ENCODE measurements at regions not wholly inside any gene's neighbourhood (a gene's known extent, or its start where the extent isn't known, plus 50 kb on each side); places are given as distances from the start of the nearest gene placed in this dataset.
"Not testable (repeated sequence)": the region's sequence is repeated elsewhere in the genome, so short reads cannot be mapped to it uniquely, and the experiment has no call there.

DNA sequence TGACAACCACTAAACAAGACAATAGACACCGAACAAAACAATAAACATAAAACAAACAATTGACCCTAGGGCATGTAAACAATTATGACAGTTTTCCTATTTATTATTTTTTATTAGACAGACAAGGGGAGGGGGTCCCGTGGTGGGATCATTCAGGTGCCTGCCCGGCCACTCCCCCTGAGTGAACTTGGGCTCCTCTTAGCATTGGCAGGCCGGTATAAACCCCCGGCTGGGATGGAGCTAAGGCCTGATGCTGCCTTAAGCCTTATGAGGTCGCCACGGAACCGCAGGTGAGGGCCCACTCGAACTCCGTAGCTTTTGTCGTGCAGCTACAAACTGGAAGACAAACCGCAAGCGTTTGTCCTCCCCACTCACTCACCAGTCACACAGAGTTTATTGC lies 121.8 kb upstream of the KCNJ3 start:
- H3K27ac ChIP-seq (ENCODE audit: insufficient read depth in 1 of 2, low read depth in 1 of 2, low read length in 2 of 2, poor library complexity in 1 of 2, severe bottlenecking in 2 of 2); H3K27me3 ChIP-seq (replicated peaks in 2 of 5; ENCODE audit: control insufficient read depth in 4 of 5, insufficient read depth in 5 of 5, low read length in 4 of 5); H3K9me3 ChIP-seq (ENCODE audit: control extremely low read depth in 1 of 5, control insufficient read depth in 4 of 5, insufficient read depth in 2 of 5, low read depth in 1 of 5, low read length in 4 of 5); H3K4me1 ChIP-seq (ENCODE audit: control extremely low read depth in 1 of 4, control insufficient read depth in 4 of 4, insufficient read depth in 4 of 4, low read length in 3 of 4); H3K36me3 ChIP-seq (ENCODE audit: control insufficient read depth in 4 of 4, insufficient read depth in 4 of 4, low read length in 3 of 4); CTCF ChIA-PET; DNase-seq; H3K4me3 ChIP-seq (ENCODE audit: control insufficient read depth in 1 of 7, extremely low read depth in 1 of 7, insufficient read depth in 4 of 7, low read depth in 2 of 7, low read length in 6 of 7): not testable (repeated sequence)
- POLR2A ChIA-PET = interaction anchor here (0.5 kb wide), 1 partner anchor 28 kb away, joined by 4 read pairs; no protein-coding TSS in a partner anchor
- 98% methylated on average over 8 of the region's 13 CpGs for WGBS (ENCODE audit: insufficient coverage)

DNA sequence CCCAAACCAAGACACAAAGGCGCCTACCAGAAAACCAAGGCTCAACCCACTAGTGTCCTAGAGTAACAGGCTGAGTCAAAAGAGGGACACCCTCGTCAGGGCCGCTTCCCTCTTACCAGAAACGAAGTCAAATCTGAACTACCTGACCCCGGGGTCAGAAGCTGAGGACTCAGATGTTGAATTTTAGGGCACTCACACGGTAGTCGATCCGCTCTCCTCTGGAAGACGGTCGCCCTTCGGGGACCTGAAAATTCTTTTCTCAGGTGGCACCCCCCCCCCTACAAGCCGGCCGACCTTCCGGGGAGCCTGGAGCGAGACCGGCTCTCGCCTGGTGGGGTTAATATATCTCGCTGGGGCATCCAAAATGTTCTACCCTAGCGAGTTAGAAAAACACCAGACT lies 121.1 kb upstream of the KCNJ3 start:
- DNase-seq = no peak
- Histone ChIP-seq H3K4me3 (ENCODE audit: control insufficient read depth in 1 of 7, extremely low read depth in 1 of 7, insufficient read depth in 4 of 7, low read depth in 2 of 7, low read length in 6 of 7) (no peak overlapping the region), H3K9me3 (ENCODE audit: control extremely low read depth in 1 of 5, control insufficient read depth in 4 of 5, insufficient read depth in 2 of 5, low read depth in 1 of 5, low read length in 4 of 5) (no peaks in the 10 kb centered on the region), H3K27me3 (replicated peaks in 2 of 5; ENCODE audit: control insufficient read depth in 4 of 5, insufficient read depth in 5 of 5, low read length in 4 of 5) (no peaks in the 10 kb centered on the region), H3K27ac (ENCODE audit: insufficient read depth in 1 of 2, low read depth in 1 of 2, low read length in 2 of 2, poor library complexity in 1 of 2, severe bottlenecking in 2 of 2) (no peak overlapping the region), H3K4me1 (ENCODE audit: control extremely low read depth in 1 of 4, control insufficient read depth in 4 of 4, insufficient read depth in 4 of 4, low read length in 3 of 4) (no peaks in the 10 kb centered on the region), H3K36me3 (ENCODE audit: control insufficient read depth in 4 of 4, insufficient read depth in 4 of 4, low read length in 3 of 4) (no peaks in the 10 kb centered on the region)
- ChIA-PET POLR2A (no interaction called here), CTCF (no interaction called here)
- WGBS (ENCODE audit: insufficient coverage) = 97% methylated on average over 18 of the region's 19 CpGs

DNA sequence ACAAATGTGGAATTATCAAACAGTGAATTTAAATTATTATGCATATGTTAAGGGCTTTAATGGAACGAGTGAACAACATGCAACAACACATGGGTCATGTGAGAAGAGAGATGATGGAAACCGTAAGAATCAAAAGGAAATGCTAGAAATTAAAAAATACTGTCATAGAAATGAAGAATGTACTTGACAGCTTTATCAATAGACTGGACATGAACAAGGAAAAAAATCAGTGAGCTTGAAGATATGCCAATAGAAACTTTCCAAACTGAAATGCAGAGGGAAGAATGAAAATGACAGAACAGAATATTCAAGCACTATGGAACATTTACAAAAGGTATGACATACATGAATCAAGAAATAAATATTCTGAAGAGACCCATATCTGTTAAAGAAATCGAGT lies 117.7 kb upstream of the KCNJ3 start:
- Histone ChIP-seq H3K9me3 (ENCODE audit: control extremely low read depth in 1 of 5, control insufficient read depth in 4 of 5, insufficient read depth in 2 of 5, low read depth in 1 of 5, low read length in 4 of 5) (no peaks in the 10 kb centered on the region), H3K4me1 (ENCODE audit: control extremely low read depth in 1 of 4, control insufficient read depth in 4 of 4, insufficient read depth in 4 of 4, low read length in 3 of 4) (no peaks in the 10 kb centered on the region), H3K27ac (ENCODE audit: insufficient read depth in 1 of 2, low read depth in 1 of 2, low read length in 2 of 2, poor library complexity in 1 of 2, severe bottlenecking in 2 of 2) (no peak overlapping the region), H3K27me3 (replicated peaks in 2 of 5; ENCODE audit: control insufficient read depth in 4 of 5, insufficient read depth in 5 of 5, low read length in 4 of 5) (no peaks in the 10 kb centered on the region), H3K36me3 (ENCODE audit: control insufficient read depth in 4 of 4, insufficient read depth in 4 of 4, low read length in 3 of 4) (no peaks in the 10 kb centered on the region), H3K4me3 (ENCODE audit: control insufficient read depth in 1 of 7, extremely low read depth in 1 of 7, insufficient read depth in 4 of 7, low read depth in 2 of 7, low read length in 6 of 7) (no peak overlapping the region)
- ChIA-PET CTCF (no interaction called here), POLR2A (no interaction called here)
- no peak for DNase-seq
- 100% methylated on average over 1 of the region's 3 CpGs for WGBS (ENCODE audit: insufficient coverage)

DNA sequence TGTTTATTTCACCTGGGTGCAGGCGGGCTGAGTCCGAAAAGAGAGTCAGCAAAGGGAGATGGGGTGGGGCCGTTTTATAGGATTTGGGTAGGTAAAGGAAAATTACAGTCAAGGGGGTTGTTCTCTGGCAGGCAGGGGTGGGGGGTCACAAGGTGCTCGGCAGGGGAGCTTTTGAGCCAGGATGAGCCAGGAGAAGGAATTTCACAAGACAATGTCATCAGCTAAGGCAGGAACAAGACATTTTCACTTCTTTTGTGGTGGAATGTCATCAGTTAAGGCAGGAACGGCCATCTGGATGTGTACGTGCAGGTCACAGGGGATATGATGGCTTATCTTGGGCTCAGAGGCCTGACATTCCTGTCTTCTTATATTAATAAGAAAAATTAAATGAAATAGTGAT lies 115.8 kb upstream of the KCNJ3 start:
- H3K4me3 ChIP-seq (ENCODE audit: control insufficient read depth in 1 of 7, extremely low read depth in 1 of 7, insufficient read depth in 4 of 7, low read depth in 2 of 7, low read length in 6 of 7); H3K27me3 ChIP-seq (replicated peaks in 2 of 5; ENCODE audit: control insufficient read depth in 4 of 5, insufficient read depth in 5 of 5, low read length in 4 of 5); POLR2A ChIA-PET; H3K36me3 ChIP-seq (ENCODE audit: control insufficient read depth in 4 of 4, insufficient read depth in 4 of 4, low read length in 3 of 4); H3K27ac ChIP-seq (ENCODE audit: insufficient read depth in 1 of 2, low read depth in 1 of 2, low read length in 2 of 2, poor library complexity in 1 of 2, severe bottlenecking in 2 of 2); H3K4me1 ChIP-seq (ENCODE audit: control extremely low read depth in 1 of 4, control insufficient read depth in 4 of 4, insufficient read depth in 4 of 4, low read length in 3 of 4); H3K9me3 ChIP-seq (ENCODE audit: control extremely low read depth in 1 of 5, control insufficient read depth in 4 of 5, insufficient read depth in 2 of 5, low read depth in 1 of 5, low read length in 4 of 5); DNase-seq; CTCF ChIA-PET: not testable (repeated sequence)
- 100% methylated on average over 4 of the region's 6 CpGs for WGBS (ENCODE audit: insufficient coverage)

GRCh38 chr2:154583274-154583673 lies 115.2 kb upstream of the KCNJ3 start:
- H3K36me3 ChIP-seq (ENCODE audit: control insufficient read depth in 4 of 4, insufficient read depth in 4 of 4, low read length in 3 of 4); H3K9me3 ChIP-seq (ENCODE audit: control extremely low read depth in 1 of 5, control insufficient read depth in 4 of 5, insufficient read depth in 2 of 5, low read depth in 1 of 5, low read length in 4 of 5); CTCF ChIA-PET; POLR2A ChIA-PET; H3K4me3 ChIP-seq (ENCODE audit: control insufficient read depth in 1 of 7, extremely low read depth in 1 of 7, insufficient read depth in 4 of 7, low read depth in 2 of 7, low read length in 6 of 7); H3K4me1 ChIP-seq (ENCODE audit: control extremely low read depth in 1 of 4, control insufficient read depth in 4 of 4, insufficient read depth in 4 of 4, low read length in 3 of 4); H3K27me3 ChIP-seq (replicated peaks in 2 of 5; ENCODE audit: control insufficient read depth in 4 of 5, insufficient read depth in 5 of 5, low read length in 4 of 5); DNase-seq; H3K27ac ChIP-seq (ENCODE audit: insufficient read depth in 1 of 2, low read depth in 1 of 2, low read length in 2 of 2, poor library complexity in 1 of 2, severe bottlenecking in 2 of 2): not testable (repeated sequence)
- WGBS (ENCODE audit: insufficient coverage) = 100% methylated on average over 1 of the region's 8 CpGs

- ChIA-PET CTCF (no interaction called here), POLR2A (no interaction called here)
- no peak overlapping the region for H3K4me3 ChIP-seq (ENCODE audit: control insufficient read depth in 1 of 7, extremely low read depth in 1 of 7, insufficient read depth in 4 of 7, low read depth in 2 of 7, low read length in 6 of 7)
- no peaks in the 10 kb centered on the region for H3K4me1 ChIP-seq (ENCODE audit: control extremely low read depth in 1 of 4, control insufficient read depth in 4 of 4, insufficient read depth in 4 of 4, low read length in 3 of 4)
- no CpG with 5 or more reads among the region's 1 CpG for WGBS (ENCODE audit: insufficient coverage)
- no peak overlapping the region for H3K27ac ChIP-seq (ENCODE audit: insufficient read depth in 1 of 2, low read depth in 1 of 2, low read length in 2 of 2, poor library complexity in 1 of 2, severe bottlenecking in 2 of 2)
- no peaks in the 10 kb centered on the region for H3K36me3 ChIP-seq (ENCODE audit: control insufficient read depth in 4 of 4, insufficient read depth in 4 of 4, low read length in 3 of 4)
- DNase-seq = no peak
- no peaks in the 10 kb centered on the region for H3K9me3 ChIP-seq (ENCODE audit: control extremely low read depth in 1 of 5, control insufficient read depth in 4 of 5, insufficient read depth in 2 of 5, low read depth in 1 of 5, low read length in 4 of 5)
- no peaks in the 10 kb centered on the region for H3K27me3 ChIP-seq (replicated peaks in 2 of 5; ENCODE audit: control insufficient read depth in 4 of 5, insufficient read depth in 5 of 5, low read length in 4 of 5)
These were observed 110.8 kb upstream of the KCNJ3 start for GRCh38 chr2:154587739-154588138.

DNA sequence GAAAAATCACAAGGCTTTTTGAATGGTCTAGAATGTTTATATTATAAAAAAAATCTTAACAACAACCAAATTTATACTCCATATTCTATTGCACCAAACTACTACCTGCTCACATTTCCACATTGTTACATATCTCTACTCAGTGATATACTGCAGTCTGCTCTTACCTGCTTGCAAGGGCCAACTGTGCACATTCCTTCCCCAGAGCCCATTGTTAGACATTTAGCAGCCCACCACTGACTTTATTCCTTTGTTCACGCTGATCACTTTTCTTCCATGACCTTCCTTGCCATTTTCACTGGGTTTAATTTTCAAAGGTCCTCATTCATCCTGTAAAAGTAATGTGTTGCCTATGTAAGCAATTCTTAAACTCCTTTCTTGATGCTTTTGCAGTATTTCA lies 109.7 kb upstream of the KCNJ3 start:
- no peaks in the 10 kb centered on the region for H3K9me3 ChIP-seq (ENCODE audit: control extremely low read depth in 1 of 5, control insufficient read depth in 4 of 5, insufficient read depth in 2 of 5, low read depth in 1 of 5, low read length in 4 of 5)
- H3K27me3 ChIP-seq (replicated peaks in 2 of 5; ENCODE audit: control insufficient read depth in 4 of 5, insufficient read depth in 5 of 5, low read length in 4 of 5) = no peaks in the 10 kb centered on the region
- CTCF ChIA-PET = no interaction called here
- H3K4me1 ChIP-seq (ENCODE audit: control extremely low read depth in 1 of 4, control insufficient read depth in 4 of 4, insufficient read depth in 4 of 4, low read length in 3 of 4) = no peaks in the 10 kb centered on the region
- H3K27ac ChIP-seq (ENCODE audit: insufficient read depth in 1 of 2, low read depth in 1 of 2, low read length in 2 of 2, poor library complexity in 1 of 2, severe bottlenecking in 2 of 2) = no peak overlapping the region
- H3K4me3 ChIP-seq (ENCODE audit: control insufficient read depth in 1 of 7, extremely low read depth in 1 of 7, insufficient read depth in 4 of 7, low read depth in 2 of 7, low read length in 6 of 7) = no peak overlapping the region
- DNase-seq = no peak
- H3K36me3 ChIP-seq (ENCODE audit: control insufficient read depth in 4 of 4, insufficient read depth in 4 of 4, low read length in 3 of 4) = no peaks in the 10 kb centered on the region
- no CpG with 5 or more reads among the region's 1 CpG for WGBS (ENCODE audit: insufficient coverage)
- POLR2A ChIA-PET = no interaction called here

- no peak for DNase-seq
- Histone ChIP-seq H3K27ac (ENCODE audit: insufficient read depth in 1 of 2, low read depth in 1 of 2, low read length in 2 of 2, poor library complexity in 1 of 2, severe bottlenecking in 2 of 2) (no peak overlapping the region), H3K4me1 (ENCODE audit: control extremely low read depth in 1 of 4, control insufficient read depth in 4 of 4, insufficient read depth in 4 of 4, low read length in 3 of 4) (no peaks in the 10 kb centered on the region), H3K9me3 (ENCODE audit: control extremely low read depth in 1 of 5, control insufficient read depth in 4 of 5, insufficient read depth in 2 of 5, low read depth in 1 of 5, low read length in 4 of 5) (no peaks in the 10 kb centered on the region), H3K27me3 (replicated peaks in 2 of 5; ENCODE audit: control insufficient read depth in 4 of 5, insufficient read depth in 5 of 5, low read length in 4 of 5) (no peaks in the 10 kb centered on the region), H3K36me3 (ENCODE audit: control insufficient read depth in 4 of 4, insufficient read depth in 4 of 4, low read length in 3 of 4) (no peaks in the 10 kb centered on the region), H3K4me3 (ENCODE audit: control insufficient read depth in 1 of 7, extremely low read depth in 1 of 7, insufficient read depth in 4 of 7, low read depth in 2 of 7, low read length in 6 of 7) (no peak overlapping the region)
- ChIA-PET POLR2A (no interaction called here), CTCF (no interaction called here)
These were observed 109.0 kb upstream of the KCNJ3 start for GRCh38 chr2:154589514-154589913.
